ENCODE measurements at regions not wholly inside any gene's neighbourhood (a gene's known extent, or its start where the extent isn't known, plus 50 kb on each side); places are given as distances from the start of the nearest gene placed in this dataset.

DNA sequence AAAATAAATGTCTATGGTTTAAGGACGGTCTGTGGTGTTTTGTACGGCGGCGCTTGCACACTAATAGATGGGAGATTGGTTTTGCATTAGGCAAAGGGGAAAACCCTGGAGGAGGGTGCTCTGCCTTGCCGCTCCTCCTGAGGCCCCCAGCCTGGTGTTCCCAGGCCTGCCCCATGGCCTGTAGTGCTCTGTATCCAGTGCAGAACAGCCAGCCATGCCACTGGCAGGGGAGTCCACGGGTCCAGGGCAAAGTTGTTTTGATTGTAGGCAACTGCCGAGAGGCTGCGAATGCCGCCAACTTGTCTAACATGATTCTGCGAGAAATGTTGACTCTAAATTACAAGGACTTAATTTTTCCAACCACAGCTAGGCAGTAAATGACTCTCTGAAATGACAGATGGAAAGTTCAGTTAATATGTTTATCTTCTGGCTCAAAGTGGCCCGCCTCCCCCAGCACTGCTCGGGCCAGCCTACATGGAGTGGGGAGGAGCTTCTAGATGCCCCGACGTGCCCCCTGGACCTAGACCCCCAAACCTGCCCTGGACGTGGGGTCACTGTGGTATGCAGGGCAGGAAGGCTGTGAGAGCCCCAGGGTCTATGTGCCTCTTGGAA, 104.6 kb upstream of the GDF10 start:
- no peak for DNase-seq

- no peak for DNase-seq
Observed at GRCh38 chr10:47196691-47197090, 103.3 kb upstream of the GDF10 start.

DNA sequence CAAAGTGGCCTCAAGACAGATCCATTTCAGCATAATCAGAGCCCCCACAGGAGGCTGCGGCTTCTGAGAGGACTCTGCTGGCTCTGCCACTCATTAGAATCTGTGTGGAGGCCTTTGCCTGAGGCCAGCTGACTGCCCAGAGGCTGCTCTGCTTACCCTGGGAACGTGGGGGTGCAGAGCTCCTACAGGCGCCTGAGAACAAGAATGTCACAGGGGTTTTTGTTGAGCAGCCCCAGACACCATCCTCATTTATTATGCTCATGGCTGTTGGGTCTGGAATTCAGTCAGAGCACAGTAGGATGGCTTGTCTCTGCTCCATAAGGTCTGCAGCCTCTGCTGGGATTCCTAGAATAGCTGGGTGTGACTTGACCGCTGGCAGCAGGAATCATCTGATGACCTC, 101.8 kb upstream of the GDF10 start:
- DNase-seq, result no peak

GRCh38 chr10:47205192-47205591, 94.8 kb upstream of the GDF10 start:
- no peak for DNase-seq

- no peak for DNase-seq
Observed at GRCh38 chr10:47206449-47207280, 93.3 kb upstream of the GDF10 start.

DNA sequence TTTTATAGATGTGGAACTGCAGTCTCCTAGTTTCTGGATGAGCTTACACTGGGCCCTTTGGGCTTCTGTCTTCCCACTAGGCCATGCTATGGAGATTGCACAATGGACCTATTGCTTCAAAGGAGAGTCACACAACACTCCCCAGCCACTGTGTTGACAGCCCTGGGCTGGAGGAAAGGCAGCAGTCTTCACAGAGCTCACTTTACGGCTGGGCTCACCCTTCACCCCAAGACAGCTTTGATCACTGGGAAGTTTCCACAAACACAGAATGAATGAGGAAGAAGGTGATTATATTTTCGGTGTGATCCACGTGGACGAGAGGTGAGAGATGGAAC, 92.7 kb upstream of the GDF10 start:
- no peak for DNase-seq

- DNase-seq, result no peak
Observed at GRCh38 chr10:47207894-47208469, 92.0 kb upstream of the GDF10 start.

- no peak for DNase-seq
Observed at GRCh38 chr10:47209466-47209865, 90.5 kb upstream of the GDF10 start.

GRCh38 chr10:47214520-47214919, 85.5 kb upstream of the GDF10 start:
- no peak for DNase-seq

DNA sequence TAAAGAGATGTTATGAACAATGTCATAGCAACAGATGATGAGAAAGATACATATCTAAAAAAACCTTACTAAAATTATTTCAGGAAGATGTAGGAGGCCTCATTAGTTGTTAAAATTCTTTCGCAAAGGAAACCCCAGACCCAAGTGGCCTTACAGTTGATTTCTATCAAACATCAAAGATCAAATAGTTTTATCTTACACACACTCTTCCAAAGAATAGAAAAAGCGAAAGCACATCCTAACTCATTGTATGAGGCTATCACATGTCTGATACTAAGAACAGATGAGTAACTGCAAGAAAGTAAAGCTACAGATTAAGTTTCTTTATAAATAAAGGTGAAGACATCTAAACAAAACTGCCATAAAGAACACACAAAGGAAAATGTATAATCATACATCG, 82.9 kb upstream of the GDF10 start:
- DNase-seq, result no peak

- DNase-seq, result no peak
Observed at GRCh38 chr10:47218803-47219202, 81.2 kb upstream of the GDF10 start.

DNA sequence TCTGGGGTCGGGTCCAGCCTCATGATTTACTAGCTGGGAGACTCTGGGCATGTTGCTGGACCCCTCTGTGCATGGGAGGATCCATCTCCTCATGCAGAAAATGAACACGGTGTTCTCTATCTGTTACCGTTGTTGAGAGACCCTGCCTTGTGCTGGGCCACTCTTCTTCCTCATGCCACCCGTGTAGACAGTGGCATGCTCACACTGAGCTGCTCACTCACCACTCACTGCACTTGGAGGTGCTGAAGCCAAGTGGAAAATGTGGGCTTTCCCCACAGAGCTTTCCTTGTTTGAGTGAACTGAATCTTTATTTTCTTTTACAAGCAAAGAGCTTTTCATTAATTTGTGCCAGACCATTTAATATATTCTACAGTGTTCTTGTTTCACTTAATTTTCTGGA, 77.5 kb upstream of the GDF10 start:
- DNase-seq, result no peak

- no peak for DNase-seq
Observed at GRCh38 chr10:47223236-47223635, 76.8 kb upstream of the GDF10 start.

DNA sequence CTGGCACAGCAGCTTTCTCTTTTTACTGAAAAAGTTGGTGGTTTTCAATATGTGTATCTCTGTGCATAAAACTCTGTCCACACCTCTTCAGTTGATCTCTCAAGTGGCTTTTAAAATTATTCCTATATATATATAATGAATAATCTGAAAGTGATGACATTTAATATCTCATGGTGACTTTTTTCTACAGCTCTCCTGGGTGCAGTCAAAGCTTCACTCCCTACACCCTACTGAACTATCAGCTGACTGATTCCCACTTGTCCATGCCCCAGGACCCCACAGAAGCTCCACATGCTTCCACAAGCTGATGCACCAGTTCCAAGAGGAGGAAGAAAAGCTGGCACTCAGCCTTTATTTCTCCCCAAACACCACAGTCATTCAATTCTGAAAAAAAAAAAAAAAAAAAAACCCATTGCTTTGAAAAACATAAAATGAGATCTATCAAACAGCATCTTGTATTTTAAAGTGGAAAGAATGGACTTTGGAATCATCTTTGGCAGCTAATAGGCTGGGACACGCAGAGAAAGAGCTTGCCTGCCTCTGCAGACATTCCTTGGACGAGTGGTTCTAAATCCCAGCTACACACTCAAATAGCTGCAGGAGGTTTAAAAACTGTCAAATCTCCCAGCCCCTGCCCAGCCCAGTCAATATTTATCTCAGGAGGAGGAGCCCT, 75.3 kb upstream of the GDF10 start:
- DNase-seq, result no peak

- DNase-seq, result no peak
Observed at GRCh38 chr10:47225219-47225927, 74.6 kb upstream of the GDF10 start.

GRCh38 chr10:47225928-47226645, 73.9 kb upstream of the GDF10 start:
- no peak for DNase-seq

- DNase-seq, result no peak
Observed at GRCh38 chr10:47230482-47230881, 69.5 kb upstream of the GDF10 start.

GRCh38 chr10:47230957-47231356, 69.0 kb upstream of the GDF10 start:
- DNase-seq, result no peak

- no peak for DNase-seq
Observed at GRCh38 chr10:47231414-47231813, 68.6 kb upstream of the GDF10 start.

GRCh38 chr10:47233631-47234030, 66.4 kb upstream of the GDF10 start:
- no peak for DNase-seq

GRCh38 chr10:47235484-47235883, 64.5 kb upstream of the GDF10 start:
- no peak for DNase-seq
